ENCODE measurements at regions not wholly inside any gene's neighbourhood (a gene's known extent, or its start where the extent isn't known, plus 50 kb on each side); places are given as distances from the start of the nearest gene placed in this dataset.

DNA sequence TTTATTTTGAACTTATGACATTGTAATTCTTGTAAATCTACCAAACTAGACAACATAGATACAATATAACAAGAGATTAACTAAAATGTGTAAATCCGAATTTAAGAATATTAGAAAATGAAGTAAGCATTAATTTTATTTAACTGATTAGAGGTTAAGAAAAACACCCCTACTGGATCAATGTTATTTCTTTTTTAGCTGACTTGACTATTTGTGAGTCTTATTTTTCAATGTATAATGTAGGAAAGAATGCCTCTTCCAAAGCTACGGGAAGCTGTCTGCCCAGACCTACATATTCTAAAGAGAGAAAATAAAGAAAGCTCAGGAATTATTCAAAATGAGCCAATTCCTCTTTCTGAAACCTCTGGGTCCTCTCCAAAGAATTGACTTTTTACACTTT is 490.8 kb upstream of the CDH7 start:
- TF ChIP-seq, protein P1, sequence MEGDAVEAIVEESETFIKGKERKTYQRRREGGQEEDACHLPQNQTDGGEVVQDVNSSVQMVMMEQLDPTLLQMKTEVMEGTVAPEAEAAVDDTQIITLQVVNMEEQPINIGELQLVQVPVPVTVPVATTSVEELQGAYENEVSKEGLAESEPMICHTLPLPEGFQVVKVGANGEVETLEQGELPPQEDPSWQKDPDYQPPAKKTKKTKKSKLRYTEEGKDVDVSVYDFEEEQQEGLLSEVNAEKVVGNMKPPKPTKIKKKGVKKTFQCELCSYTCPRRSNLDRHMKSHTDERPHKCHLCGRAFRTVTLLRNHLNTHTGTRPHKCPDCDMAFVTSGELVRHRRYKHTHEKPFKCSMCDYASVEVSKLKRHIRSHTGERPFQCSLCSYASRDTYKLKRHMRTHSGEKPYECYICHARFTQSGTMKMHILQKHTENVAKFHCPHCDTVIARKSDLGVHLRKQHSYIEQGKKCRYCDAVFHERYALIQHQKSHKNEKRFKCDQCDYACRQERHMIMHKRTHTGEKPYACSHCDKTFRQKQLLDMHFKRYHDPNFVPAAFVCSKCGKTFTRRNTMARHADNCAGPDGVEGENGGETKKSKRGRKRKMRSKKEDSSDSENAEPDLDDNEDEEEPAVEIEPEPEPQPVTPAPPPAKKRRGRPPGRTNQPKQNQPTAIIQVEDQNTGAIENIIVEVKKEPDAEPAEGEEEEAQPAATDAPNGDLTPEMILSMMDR (IDR thresholded peaks at IDR 0.05; ENCODE audit: low read length): no peak
- TF ChIP-seq EZH2 (optimal IDR thresholded peaks at IDR 0.05; ENCODE audit: low read depth, low read length) (no peak), EZH2phosphoT487 (IDR thresholded peaks at IDR 0.05; ENCODE audit: low read length) (no peak)

All from MM.1S (cell line).